ENCODE measurements at regions not wholly inside any gene's neighbourhood (a gene's known extent, or its start where the extent isn't known, plus 50 kb on each side); places are given as distances from the start of the nearest gene placed in this dataset.

- TF ChIP-seq CTCF (IDR thresholded peaks at IDR 0.05) = no peak
- no peak for TF ChIP-seq POLR2A (IDR thresholded peaks at IDR 0.05)
Observed at GRCh38 chr7:68025369-68025768, 1028.7 kb downstream of the TYW1 start.
